Stimulated activated CD8-positive, alpha-beta memory T cell treated with anti-CD3 and anti-CD28 coated beads, Interleukin-2, amount 100 ng/mL, for 48 hours (primary cell): ENCODE measurements at regions not wholly inside any gene's neighbourhood (a gene's known extent, or its start where the extent isn't known, plus 50 kb on each side); places are given as distances from the start of the nearest gene placed in this dataset.
A peak's percentile ranks its signal among the peaks of the same experiment; 100 is the strongest.

Experiments
- DNase-seq, 2 donors: peaks; one replicate each; pipeline ENCODE4 v3.0.0-alpha.2; 2020; ENCODE audit warnings: low read depth in 2 of 2

DNA sequence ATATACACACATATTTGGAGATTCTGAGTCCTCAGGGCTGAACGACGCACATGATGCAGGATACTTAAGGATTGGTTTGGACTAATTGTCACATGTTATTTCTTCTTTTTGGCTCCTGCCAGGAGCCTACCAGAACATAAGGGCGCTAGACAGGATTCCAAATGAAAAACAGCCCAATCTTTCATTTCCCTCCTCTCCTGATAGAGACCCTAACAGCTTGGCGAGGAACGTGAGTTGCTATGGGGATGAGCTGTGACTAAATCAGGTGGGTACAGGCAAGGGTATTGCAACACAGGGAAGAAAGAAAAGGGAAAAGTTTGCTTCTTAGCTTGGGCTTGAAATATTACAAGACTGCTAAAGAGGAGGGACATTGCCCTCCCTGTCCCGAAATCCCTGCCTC lies 109.9 kb downstream of the AIPL1 start:
- no peak for DNase-seq

DNA sequence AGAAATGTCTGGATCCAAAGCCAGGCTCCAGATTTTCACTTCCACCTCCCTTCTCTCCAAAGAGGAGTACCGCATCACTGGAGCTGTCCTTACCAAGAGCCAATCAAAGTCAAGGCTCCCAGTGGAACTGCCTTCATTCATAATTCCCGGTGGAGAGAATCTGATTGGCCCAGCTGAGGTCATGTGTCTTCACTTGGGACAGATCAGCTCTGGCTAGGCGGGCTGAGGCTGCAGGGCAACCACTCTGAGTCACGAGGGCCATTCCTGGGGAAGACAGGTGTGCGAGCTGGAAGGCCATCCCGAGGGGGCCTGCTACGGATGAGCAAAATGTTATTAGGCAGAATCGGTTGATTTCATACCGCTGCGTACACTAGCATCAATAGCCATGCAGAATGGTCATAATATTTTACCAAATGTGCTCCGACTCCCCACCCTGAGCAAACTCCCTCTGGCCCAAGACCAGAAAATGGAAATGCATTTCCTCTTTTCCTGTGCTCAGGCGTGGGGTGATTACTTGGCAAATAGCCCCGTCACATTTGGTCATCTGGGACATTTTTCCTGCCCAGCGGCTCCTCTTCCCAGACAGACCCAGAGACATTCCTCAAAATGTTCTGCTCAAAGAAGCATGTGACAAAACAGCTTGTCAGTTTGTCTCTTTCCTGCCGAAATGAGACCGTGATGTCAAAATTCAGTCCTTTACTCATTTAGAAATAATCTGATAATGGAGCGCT lies 111.1 kb downstream of the AIPL1 start:
- no peak for DNase-seq

DNA sequence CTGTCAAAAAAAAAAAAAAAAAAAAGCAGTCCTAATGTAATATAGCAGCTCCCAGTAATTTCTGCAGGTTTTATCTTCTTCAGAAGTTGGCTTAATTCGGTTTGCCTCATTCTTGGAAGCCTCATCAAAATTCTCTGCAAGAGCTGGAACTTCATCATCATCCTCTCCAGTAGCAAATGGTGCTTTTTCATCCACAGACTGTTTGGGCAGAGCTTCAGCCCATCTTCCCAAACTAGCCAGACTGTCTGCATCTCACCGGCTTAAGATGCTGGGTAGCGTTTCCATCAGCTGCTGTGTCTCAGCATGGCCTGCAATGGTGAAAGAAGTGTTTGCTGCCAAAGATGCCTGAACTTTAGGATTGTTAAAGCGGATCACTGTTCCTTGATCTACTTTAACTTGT lies 112.6 kb downstream of the AIPL1 start:
- DNase-seq = no peak

DNA sequence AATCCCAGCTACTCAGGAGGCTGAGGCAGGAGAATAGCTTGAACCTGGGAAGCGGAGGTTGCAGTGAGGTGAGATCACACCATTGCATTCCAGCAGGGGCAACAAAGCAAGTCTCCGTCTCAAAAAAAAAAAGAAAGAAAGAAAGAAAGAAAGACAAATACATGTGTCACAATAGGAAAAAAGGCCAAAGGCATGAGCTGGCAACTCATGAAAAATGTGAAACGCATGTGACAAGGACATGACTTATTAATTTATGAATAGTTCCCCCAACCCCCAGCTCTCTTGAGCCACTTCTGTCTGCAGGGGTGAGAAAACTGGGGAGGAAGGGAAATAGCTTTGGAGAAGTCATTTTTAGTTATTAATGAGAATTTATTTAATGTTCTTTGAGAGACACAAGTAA lies 120.6 kb downstream of the AIPL1 start:
- DNase-seq = no peak

DNA sequence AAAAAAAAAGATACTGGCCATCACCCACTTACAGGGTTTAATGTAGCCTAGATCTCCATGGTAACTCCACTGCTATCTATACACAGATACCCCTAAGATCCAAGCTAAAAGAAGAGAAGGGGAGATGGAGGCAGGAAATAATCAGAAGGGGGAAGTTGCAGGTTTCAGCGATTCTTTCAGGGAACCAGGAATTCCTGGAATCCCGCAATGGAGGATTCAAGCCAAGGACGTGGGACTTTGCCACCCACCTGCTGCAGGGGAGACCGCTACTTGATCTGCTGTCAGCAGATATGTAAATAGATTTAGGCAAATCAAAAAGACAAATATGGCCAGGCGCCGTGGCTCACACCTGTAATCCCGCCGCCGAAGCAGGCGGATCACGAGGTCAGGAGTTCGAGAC lies 121.1 kb downstream of the AIPL1 start:
- DNase-seq = no peak

DNA sequence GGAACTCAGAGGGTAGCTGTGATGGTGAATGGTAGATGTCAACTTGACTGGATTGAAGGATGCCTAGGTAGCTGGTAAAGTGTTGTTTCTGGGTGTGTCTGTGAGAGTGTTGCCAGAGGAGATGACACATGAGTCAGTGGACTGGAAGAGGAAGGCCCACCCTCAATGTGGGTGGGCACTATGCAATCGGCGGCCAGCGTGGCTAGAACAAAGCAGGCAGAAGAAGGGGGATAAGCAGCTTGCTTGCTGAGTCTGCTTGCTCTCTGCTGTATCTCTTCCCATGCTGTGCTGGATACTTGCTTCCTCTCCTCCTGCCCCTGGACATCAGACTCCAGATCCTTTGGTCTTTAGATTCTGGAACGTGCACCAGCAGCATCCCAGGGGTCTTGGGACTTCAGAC lies 128.1 kb downstream of the AIPL1 start:
- no peak for DNase-seq

DNA sequence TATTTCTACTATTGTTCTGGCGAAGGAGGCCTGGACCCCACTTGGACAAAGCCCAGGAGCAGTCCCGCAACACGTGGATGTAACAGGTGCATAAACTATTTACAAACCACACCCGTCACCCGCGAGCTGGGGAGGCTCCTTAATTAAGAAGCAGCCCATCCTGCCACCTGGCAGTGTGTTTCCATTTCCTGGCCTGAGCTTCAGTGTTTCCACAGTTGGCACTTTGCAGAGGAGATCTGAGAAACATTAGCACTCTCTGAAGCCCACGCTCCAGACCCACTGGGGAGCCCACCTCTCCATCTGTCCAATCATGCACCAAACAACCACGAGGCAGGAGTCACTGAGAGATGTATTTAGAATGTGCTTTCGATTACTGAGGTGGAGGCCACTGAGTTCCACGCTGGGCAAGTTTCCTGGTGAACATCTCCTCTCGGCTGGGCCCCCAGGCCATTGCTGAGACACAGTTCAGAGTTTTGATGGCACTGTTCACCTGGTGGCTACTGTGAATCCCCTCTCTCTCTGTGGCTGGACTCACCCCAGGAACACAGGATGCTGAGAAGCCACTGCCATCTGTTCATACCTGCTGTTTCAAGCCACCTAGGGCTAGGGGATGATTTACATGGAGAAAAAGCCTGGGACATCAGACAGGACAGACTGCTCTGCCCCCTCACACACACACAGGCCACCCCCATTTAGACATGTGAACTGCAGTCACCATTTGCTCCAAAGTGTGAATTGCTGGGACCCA lies 129.1 kb downstream of the AIPL1 start:
- DNase-seq = no peak

DNA sequence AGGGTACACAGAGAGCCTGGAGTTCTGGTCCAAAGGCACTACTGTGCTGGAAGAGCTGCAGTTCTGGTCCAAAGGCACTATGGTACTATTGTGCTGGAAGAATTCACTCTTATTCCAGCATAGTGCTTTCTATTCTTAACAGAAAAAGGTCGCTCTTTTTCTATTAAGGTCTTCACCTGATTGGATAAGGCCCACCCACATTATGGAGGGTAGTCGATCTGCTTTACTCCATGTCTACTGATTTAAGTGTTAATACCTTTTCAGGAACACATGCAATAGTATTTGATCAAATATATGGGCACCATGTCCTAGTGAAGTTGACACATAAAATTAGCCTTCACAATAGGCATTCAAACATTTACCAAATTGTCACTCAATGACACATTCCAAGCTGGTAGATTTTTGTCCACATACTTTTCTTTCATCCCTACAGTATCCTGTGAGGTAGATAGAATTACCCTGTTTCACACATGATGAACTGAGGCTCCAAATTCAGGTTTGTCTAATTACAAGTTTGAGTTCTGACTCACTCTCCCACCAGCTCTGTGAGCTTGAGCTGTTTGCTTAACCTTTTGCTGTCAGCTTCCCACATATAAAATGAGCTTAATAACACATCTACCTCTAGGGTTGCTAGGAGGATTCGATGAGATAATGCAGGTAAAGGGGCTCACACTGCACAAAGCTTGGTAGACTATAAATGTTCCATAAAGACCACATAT lies 129.9 kb downstream of the AIPL1 start:
- no peak for DNase-seq

DNA sequence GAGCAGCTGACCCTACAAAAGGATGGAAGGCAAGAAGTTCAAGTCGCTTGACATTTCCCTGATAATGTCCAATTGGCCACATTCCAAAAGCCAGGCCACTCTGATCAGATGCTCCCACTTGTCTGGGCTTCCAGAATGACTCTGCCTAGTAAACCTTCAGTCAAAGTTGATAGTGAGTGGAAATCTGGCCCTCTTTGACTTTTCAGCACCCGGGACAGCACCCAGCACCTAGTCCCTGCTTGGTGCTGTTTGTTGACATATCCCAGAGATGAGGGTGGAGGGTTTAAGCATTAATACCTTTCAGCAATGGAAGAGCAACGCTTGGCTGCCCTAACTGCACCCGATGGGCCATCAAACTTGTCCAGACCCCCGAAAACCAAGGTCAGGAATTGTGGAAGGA lies 131.3 kb downstream of the AIPL1 start:
- DNase-seq = no peak

DNA sequence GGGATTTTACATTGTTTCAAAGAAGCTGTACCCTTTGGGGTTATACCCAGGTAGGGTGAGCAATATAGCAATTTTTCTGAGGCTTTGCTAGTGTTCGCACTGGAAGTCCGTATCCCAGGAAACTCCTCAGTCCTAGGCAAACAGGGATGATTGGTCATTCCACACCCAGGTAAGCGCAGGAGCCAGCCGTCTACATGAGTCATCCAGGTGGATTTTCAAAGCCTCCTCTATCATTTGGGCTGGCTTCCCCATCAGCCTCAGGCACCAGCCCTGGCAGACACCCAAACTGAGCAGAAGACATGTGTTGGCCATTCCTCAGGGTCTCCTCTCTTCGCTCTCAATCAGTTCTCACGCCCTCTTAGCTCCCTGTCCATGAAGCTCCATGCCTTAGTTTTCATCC lies 135.6 kb downstream of the AIPL1 start:
- no peak for DNase-seq

DNA sequence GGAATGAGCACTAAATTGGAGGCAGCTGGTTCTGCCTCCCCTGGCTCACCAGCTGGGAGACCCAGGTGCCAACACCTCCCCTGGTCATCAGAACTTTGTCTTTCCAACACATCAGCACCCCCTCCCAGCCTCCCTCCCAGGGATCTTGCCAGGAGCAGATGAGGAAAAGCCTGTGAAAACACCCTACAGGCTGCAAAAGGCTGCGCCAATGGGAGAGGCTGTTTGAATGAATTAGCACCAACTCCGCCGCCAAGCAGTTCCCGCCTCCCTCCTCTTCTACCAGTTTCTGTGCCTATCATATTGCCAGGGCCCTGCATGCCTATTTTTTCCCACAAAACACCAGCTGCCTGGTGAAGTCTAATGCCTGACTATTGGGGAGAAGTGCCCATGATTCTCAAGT lies 137.0 kb downstream of the AIPL1 start:
- DNase-seq = no peak

DNA sequence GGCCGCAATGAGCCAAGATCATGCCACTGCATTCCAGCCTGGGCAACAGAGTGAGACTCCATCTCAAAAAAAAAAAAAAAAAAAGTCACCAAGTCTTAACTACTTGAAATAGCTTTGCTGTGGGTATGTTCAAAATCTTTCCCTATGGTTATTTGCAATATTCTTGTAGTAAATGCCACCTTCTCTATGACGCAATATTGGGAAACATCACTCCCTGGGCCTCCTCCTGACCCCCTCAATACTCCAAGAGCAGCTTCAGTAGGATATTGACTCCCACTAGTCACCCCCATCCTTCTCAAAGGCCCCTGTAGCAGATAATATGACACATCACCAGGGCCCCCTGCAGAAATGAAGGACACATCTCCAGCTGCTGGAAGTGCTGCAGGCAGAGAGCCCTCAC lies 137.8 kb downstream of the AIPL1 start:
- no peak for DNase-seq

DNA sequence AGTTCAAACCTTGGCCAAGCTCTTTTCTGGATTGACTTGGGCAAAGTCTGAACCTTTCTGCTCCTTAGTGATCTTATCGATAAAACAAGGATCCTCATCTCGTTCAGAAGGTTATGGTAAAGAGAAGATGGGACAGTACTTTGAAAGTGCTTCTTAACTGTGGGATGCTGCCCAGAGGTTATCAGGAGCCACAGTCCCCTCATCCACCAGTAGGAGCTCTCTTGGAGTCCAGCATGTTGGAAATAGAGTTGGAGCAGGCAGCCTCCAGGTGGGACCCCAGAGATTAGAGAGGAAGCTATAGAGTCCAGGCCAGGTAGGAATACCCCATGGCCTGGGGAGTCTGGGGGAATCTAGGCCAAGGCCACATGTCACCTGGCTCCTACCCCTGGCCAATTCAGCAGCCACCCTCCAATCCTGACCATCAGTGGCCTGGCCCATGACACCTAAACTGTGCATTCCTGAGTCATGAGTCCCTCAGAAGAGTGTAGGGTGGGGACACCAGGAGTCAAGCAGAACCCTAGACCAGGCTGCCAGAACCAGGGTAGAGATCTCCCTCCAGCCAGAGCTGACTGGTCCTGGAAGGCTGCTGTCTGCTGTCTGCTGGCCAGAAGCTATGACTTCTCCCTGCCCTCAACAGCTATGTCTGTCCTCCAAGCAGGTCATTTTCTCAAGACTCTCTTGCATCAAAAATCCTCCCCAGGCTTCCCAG lies 144.3 kb downstream of the AIPL1 start:
- DNase-seq = no peak

DNA sequence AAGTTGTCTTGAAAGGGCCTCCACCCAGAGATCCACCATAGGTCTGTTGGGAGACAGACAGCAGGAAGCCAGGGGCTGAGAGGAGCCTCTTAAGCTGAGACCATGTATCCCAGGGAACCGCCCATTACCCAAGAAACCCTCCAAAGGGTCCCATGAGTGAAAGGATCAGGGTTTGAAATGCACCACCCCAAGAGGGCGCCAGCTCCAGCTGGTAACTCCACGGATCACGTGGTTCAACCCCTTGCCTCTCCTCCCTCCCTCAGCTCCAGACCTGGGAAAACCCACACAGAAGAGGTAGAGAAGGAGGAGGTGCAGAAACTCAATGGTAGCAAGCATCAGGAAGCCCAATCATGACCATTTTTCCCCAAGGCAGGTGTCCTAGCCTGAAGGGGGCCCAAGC lies 148.7 kb downstream of the AIPL1 start:
- DNase-seq = no peak

DNA sequence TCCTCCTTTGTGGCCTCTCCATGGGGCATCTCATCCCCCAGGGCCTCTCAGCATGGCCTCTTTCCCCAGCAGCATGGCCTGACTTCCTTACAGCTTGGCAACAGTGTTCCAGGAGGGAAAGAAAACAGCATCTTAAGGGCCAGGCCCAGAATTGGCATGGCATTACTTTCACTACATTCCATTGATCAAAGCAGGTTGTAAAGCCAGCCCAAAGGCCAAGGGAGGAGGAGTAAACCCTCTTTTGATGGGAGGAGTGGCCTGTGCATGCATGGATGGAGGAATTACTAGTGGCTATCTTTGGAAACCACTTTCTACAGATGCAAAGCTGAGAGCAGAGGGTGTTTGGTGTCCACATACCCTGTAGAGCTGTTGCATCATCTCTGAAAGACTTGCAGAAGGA lies 149.4 kb downstream of the AIPL1 start:
- no peak for DNase-seq

DNA sequence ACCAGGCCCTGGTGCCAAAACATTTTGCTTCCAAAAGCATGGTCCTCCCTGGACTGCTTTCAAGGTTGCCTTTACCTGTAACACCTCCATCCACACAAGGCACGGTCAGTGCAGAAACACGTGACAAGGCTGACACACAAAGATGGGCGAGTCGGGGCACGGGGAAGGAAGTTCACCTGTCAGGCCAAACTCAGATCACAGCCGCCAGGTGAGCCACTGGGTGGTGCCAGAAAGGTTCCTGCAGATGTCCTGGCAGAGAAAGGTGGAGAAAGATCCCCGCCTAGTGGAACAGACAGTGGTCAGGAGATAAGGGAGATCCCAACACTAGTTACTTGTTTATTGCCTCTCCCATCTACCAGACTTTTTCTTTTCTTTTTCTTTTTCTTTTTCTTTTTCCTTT lies 155.3 kb downstream of the AIPL1 start:
- DNase-seq = no peak

DNA sequence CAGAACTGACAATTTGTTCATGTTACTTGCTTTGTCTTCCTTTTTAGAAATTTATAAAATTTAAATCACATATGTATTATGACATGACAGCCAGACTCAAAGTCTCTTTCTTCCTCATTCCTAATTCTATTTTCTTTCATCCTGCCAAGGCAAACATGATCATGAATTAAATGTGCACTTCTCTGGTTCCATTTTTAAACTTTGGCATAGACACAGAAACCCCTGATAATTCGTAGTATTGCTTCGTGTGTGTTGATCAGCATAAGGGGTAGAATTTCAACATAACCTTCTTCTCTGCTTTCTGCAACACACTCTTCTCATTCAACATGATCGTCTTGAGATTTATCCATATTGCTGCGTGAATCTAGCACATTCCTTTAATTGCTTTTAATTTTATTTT lies 156.5 kb downstream of the AIPL1 start:
- DNase-seq = no peak

DNA sequence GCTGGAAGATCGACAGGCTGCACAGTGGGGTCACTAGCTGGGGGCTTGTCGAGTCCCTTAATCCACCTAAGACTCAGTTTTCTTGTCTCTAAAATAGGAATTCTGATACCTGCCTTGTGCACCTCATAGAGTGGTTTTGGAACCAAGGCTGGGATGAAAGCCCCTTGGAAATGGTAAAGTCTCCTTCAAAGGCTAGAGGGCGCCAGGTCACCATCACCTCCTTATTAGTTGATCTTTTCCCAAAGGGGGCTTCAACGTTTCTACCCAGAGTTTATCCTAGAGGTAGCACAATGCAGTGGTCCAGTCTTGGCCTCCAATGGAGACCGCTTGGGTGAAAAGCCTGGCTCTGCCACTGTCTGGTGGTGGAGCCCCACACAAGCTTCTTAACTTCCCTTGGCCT lies 158.2 kb downstream of the AIPL1 start:
- no peak for DNase-seq

DNA sequence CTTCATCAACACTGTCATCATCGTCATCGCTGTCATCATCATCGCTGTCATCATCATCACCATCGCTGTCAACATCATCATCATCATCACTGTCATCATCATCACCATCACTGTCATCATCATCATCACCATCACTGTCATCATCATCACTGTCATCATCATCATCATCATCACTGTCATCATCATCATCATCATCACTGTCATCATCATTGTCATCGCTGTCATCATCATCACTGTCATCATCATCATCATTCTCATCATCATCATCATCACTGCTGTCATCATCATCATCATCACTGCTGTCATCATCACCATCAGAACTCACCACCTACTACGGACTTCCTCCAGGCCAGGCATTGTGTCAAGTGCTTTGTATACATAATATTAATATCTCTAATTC lies 160.6 kb downstream of the AIPL1 start:
- DNase-seq = no peak

DNA sequence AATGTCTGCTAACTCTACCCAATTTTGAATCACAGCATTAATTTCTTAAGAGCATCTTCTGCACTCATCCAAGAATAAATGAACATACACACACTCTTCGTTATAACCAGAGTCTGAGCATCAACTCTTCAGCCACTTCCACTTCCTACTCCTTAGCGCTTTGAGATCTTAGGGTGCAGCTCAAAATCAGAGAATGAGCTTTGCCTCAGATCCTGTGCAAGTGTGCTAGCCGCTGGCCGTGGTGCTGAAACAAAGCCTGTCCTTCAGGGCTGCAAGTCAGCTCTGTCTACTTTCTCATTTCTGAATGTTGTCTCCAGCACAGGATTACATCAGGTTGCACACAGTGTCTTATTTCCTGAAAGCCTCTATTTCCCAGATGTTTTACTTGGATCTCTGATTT lies 165.4 kb downstream of the AIPL1 start:
- peak in 1 of 2 donors; percentile 15 for DNase-seq

DNA sequence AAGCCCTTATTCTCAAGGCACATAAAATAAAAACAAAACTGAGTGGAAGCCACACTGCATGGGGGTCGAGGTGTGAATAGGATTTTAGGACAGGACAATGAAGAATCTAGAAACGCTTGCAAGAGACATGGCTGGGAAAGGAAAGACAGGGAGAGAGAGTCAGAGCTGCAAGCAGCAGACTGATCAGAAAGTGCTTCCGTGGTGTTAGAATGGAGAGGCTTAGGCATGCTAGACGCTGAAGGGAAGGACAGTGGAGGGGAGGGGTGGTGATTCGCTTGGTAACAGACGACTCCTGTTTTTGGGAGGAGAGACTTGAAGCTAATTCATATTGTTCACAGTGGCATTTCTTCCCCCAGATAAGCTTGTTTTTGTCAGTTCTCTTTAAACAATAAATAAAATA lies 173.5 kb downstream of the AIPL1 start:
- DNase-seq = no peak

DNA sequence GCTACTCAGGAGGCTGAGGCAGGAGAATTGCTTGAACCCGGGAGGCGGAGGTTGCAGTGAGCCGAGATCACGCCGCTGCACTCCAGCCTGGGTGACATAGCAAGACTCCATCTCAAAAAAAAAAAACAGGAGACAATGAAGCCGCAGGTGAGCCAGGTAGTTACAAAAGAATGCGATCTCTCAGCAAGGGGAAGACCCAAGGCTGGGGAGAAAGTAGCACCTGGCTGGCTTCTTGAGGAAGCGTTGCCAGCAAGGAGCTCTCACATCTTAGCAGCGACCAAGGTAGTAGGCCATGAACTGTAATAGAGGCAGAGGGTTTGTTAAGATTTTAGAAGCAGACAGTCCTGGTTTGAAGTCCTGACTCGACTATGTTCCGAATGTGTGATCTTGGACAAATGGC lies 175.0 kb downstream of the AIPL1 start:
- DNase-seq = no peak
